GM23338 (cell line): ENCODE measurements at regions not wholly inside any gene's neighbourhood (a gene's known extent, or its start where the extent isn't known, plus 50 kb on each side); places are given as distances from the start of the nearest gene placed in this dataset.

ENCODE experiments used
- ATAC-seq: fragments of 200-7000 bp; cut with Tn5 transposase; 3 replicates; pipeline ENCODE4 v1.9.1; 2020
- DNase-seq: peaks from one replicate; pipeline ENCODE4 v3.0.0-alpha.2; 2015; ENCODE audit warnings: low spot score
- H2AFZ ChIP-seq: fragments of 200-600 bp; sonication (generic); 2 replicates; pipeline ENCODE4 v1.8.0; 2016; ENCODE audit warnings: antibody characterized with exemption, mild to moderate bottlenecking, moderate library complexity
- H3F3A ChIP-seq: fragments of 200-600 bp; sonication (generic); replicated peaks from 2 replicates; pipeline ENCODE4 v1.8.0; 2017; ENCODE audit warnings: antibody characterized with exemption, mixed run types, low read depth
- H3K27ac ChIP-seq: fragments of 200-600 bp; sonication (generic); 2 replicates; pipeline ENCODE4 v1.6.1; 2016; ENCODE audit warnings: low read depth
- H3K27me3 ChIP-seq: fragments of 200-600 bp; sonication (generic); 2 replicates; pipeline ENCODE4 v1.8.0; 2016; ENCODE audit warnings: mild to moderate bottlenecking, mixed run types, moderate library complexity; ENCODE audit not compliant: insufficient read depth
- H3K36me3 ChIP-seq: fragments of 200-600 bp; sonication (generic); 2 replicates; pipeline ENCODE4 v1.8.0; 2016; ENCODE audit warnings: mild to moderate bottlenecking; ENCODE audit not compliant: insufficient read depth
- H3K4me1 ChIP-seq: fragments of 200-600 bp; sonication (generic); 2 replicates; pipeline ENCODE4 v1.8.0; 2016; ENCODE audit warnings: mild to moderate bottlenecking, moderate library complexity; ENCODE audit not compliant: insufficient read depth
- H3K4me2 ChIP-seq: fragments of 200-600 bp; sonication (generic); 2 replicates; pipeline ENCODE4 v1.7.1; 2017; ENCODE audit warnings: mixed run types
- H3K4me3 ChIP-seq: fragments of 200-600 bp; sonication (generic); 2 replicates; pipeline ENCODE4 v1.6.1; 2016; ENCODE audit warnings: mixed run types
- H3K79me2 ChIP-seq: fragments of 200-600 bp; sonication (generic); replicated peaks from 2 replicates; pipeline ENCODE4 v1.8.0; 2017; ENCODE audit warnings: mild to moderate bottlenecking; ENCODE audit not compliant: insufficient read depth
- H3K9me2 ChIP-seq: fragments of 200-600 bp; sonication (generic); 2 replicates; pipeline ENCODE4 v1.8.0; 2017; ENCODE audit not compliant: insufficient read depth
- H4K20me1 ChIP-seq: fragments of 200-600 bp; sonication (generic); replicated peaks from 2 replicates; pipeline ENCODE4 v1.8.0; 2017; ENCODE audit warnings: mild to moderate bottlenecking; ENCODE audit not compliant: insufficient read depth
- H3K27ac Mint-ChIP-seq: 2 replicates; pipeline ENCODE4 v1.8.0; 2020; ENCODE audit warnings: inconsistent platforms, mild to moderate bottlenecking, moderate library complexity, mixed read lengths
- H3K27me3 Mint-ChIP-seq: 3 replicates; pipeline ENCODE4 v1.8.0; 2022; ENCODE audit warnings: low read depth, mild to moderate bottlenecking, moderate library complexity, mixed read lengths, inconsistent platforms; ENCODE audit not compliant: insufficient read depth, poor library complexity
- H3K36me3 Mint-ChIP-seq: 3 replicates; pipeline ENCODE4 v1.8.0; 2021; ENCODE audit warnings: low read depth, mild to moderate bottlenecking, inconsistent platforms, moderate library complexity, mixed read lengths
- H3K4me1 Mint-ChIP-seq: 3 replicates; pipeline ENCODE4 v1.8.0; 2020; ENCODE audit warnings: mild to moderate bottlenecking, inconsistent platforms, mixed read lengths
- H3K4me3 Mint-ChIP-seq: 3 replicates; pipeline ENCODE4 v1.8.0; 2021; ENCODE audit warnings: moderate library complexity, mild to moderate bottlenecking, inconsistent platforms, mixed read lengths
- H3K9me3 Mint-ChIP-seq: 3 replicates; pipeline ENCODE4 v1.8.0; 2020; ENCODE audit warnings: moderate library complexity, mild to moderate bottlenecking, inconsistent platforms, mixed read lengths
- CREB1 ChIP-seq: fragments of 250-450 bp; sonication (Bioruptor Pico); IDR thresholded peaks from 2 replicates; pipeline ENCODE4 v1.5.0; 2020; ENCODE audit warnings: low read depth, mild to moderate bottlenecking, moderate library complexity
- CTCF ChIP-seq, 2 experiments: fragments of 200-600 bp in 1 of 2; sonication (generic) in 1 of 2; conservative IDR thresholded peaks; 2 replicates each; pipeline versions ENCODE4 v1.5.1 to v1.6.1; 2016 to 2017; ENCODE audit warnings: antibody characterized with exemption in 2 of 2, low read depth in 2 of 2, mild to moderate bottlenecking in 2 of 2, moderate library complexity in 1 of 2
- EZH2 ChIP-seq: fragments of 200-600 bp; sonication (generic); IDR thresholded peaks from one replicate; pipeline ENCODE4 v1.8.0; 2017; ENCODE audit warnings: antibody characterized with exemption, mild to moderate bottlenecking, low read depth; ENCODE audit not compliant: unreplicated experiment
- EZH2phosphoT487 ChIP-seq: fragments of 200-600 bp; sonication (generic); IDR thresholded peaks from one replicate; pipeline ENCODE4 v1.8.1; 2018; ENCODE audit warnings: antibody characterized with exemption; ENCODE audit not compliant: unreplicated experiment
- JUNB ChIP-seq: IDR thresholded peaks from one replicate; pipeline ENCODE4 v1.6.1; 2016; ENCODE audit warnings: antibody characterized with exemption; ENCODE audit not compliant: unreplicated experiment
- NANOG ChIP-seq: IDR thresholded peaks from 2 replicates; pipeline ENCODE4 v1.6.1; 2016; ENCODE audit warnings: antibody characterized with exemption, borderline replicate concordance
- POLR2AphosphoS5 ChIP-seq: IDR thresholded peaks from 2 replicates; pipeline ENCODE4 v1.6.1; 2016; ENCODE audit warnings: antibody characterized with exemption, low read depth
- STAT1 ChIP-seq: IDR thresholded peaks from one replicate; pipeline ENCODE4 v1.6.1; 2016; ENCODE audit warnings: antibody characterized with exemption; ENCODE audit not compliant: unreplicated experiment
- ZNF114 ChIP-seq: fragments of 250-450 bp; sonication (Bioruptor Pico); IDR thresholded peaks from 2 replicates; pipeline ENCODE4 v1.5.0; 2020; ENCODE audit warnings: mild to moderate bottlenecking, moderate library complexity
- ZNF331 ChIP-seq: fragments of 250-450 bp; sonication (Bioruptor Pico); IDR thresholded peaks from 2 replicates; pipeline ENCODE4 v1.5.0; 2020; ENCODE audit warnings: low read depth, mild to moderate bottlenecking, moderate library complexity
- ZNF462 ChIP-seq: fragments of 250-450 bp; sonication (Bioruptor Pico); IDR thresholded peaks from 2 replicates; pipeline ENCODE4 v1.5.0; 2020; ENCODE audit warnings: mild to moderate bottlenecking, moderate library complexity
- TF ChIP-seq, protein P1 (sequence below): IDR thresholded peaks from 2 replicates; pipeline ENCODE4 v1.6.1; 2016; ENCODE audit warnings: antibody characterized with exemption
- TF ChIP-seq, protein P2 (sequence below): IDR thresholded peaks from one replicate; pipeline ENCODE4 v1.6.1; 2018; ENCODE audit warnings: antibody characterized with exemption; ENCODE audit not compliant: unreplicated experiment

GRCh38 chr12:46531059-46531785 lies 158.6 kb upstream of the SLC38A2 start:
- H3K27ac Mint-ChIP-seq: no peak overlapping the region
- Histone ChIP-seq H3K27me3 (no peaks in the 10 kb centered on the region), H3K36me3 (no peaks in the 10 kb centered on the region), H3K79me2 (no peaks in the 10 kb centered on the region), H3K4me3 (no peak overlapping the region), H2AFZ (no peak overlapping the region), H3K4me2 (no peak overlapping the region), H3K27ac (no peak overlapping the region), H3K4me1 (no peaks in the 10 kb centered on the region), H4K20me1 (no peaks in the 10 kb centered on the region), H3F3A (no peaks in the 10 kb centered on the region), H3K9me2 (no peaks in the 10 kb centered on the region)
- H3K27me3 Mint-ChIP-seq: no peaks in the 10 kb centered on the region
- DNase-seq (no peak), ATAC-seq (no peak)
- H3K36me3 Mint-ChIP-seq: peaks cover 34% of the 10 kb centered on the region
- no peak for TF ChIP-seq CREB1
- no peak for TF ChIP-seq ZNF114 (CRISPR knock-in tag)
- no peak for TF ChIP-seq STAT1
- TF ChIP-seq, protein P1, sequence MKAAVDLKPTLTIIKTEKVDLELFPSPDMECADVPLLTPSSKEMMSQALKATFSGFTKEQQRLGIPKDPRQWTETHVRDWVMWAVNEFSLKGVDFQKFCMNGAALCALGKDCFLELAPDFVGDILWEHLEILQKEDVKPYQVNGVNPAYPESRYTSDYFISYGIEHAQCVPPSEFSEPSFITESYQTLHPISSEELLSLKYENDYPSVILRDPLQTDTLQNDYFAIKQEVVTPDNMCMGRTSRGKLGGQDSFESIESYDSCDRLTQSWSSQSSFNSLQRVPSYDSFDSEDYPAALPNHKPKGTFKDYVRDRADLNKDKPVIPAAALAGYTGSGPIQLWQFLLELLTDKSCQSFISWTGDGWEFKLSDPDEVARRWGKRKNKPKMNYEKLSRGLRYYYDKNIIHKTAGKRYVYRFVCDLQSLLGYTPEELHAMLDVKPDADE: no peak
- no peak for TF ChIP-seq JUNB
- no peak for TF ChIP-seq EZH2
- TF ChIP-seq, protein P2, sequence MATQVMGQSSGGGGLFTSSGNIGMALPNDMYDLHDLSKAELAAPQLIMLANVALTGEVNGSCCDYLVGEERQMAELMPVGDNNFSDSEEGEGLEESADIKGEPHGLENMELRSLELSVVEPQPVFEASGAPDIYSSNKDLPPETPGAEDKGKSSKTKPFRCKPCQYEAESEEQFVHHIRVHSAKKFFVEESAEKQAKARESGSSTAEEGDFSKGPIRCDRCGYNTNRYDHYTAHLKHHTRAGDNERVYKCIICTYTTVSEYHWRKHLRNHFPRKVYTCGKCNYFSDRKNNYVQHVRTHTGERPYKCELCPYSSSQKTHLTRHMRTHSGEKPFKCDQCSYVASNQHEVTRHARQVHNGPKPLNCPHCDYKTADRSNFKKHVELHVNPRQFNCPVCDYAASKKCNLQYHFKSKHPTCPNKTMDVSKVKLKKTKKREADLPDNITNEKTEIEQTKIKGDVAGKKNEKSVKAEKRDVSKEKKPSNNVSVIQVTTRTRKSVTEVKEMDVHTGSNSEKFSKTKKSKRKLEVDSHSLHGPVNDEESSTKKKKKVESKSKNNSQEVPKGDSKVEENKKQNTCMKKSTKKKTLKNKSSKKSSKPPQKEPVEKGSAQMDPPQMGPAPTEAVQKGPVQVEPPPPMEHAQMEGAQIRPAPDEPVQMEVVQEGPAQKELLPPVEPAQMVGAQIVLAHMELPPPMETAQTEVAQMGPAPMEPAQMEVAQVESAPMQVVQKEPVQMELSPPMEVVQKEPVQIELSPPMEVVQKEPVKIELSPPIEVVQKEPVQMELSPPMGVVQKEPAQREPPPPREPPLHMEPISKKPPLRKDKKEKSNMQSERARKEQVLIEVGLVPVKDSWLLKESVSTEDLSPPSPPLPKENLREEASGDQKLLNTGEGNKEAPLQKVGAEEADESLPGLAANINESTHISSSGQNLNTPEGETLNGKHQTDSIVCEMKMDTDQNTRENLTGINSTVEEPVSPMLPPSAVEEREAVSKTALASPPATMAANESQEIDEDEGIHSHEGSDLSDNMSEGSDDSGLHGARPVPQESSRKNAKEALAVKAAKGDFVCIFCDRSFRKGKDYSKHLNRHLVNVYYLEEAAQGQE: no peak
- TF ChIP-seq NANOG: no peak
- no peak for TF ChIP-seq ZNF462 (CRISPR knock-in tag)
- TF ChIP-seq EZH2phosphoT487: no peak
- no peak for TF ChIP-seq POLR2AphosphoS5
- no peak for TF ChIP-seq CTCF (conservative IDR thresholded peaks at IDR 0.05; ENCODE audit: low read depth in 2 of 2)
- TF ChIP-seq ZNF331 (CRISPR knock-in tag): no peak
- no peak overlapping the region for H3K4me3 Mint-ChIP-seq
- H3K4me1 Mint-ChIP-seq: peaks cover 7% of the 10 kb centered on the region
- peaks cover 43% of the 10 kb centered on the region for H3K9me3 Mint-ChIP-seq
